Amniotic epithelial cell (primary cell): ENCODE measurements at regions not wholly inside any gene's neighbourhood (a gene's known extent, or its start where the extent isn't known, plus 50 kb on each side); places are given as distances from the start of the nearest gene placed in this dataset.
"Not testable (repeated sequence)": the region's sequence is repeated elsewhere in the genome, so short reads cannot be mapped to it uniquely, and the experiment has no call there.

Experiments
- DNase-seq: peaks from one replicate; pipeline ENCODE4 v3.0.0-alpha.2; 2010; ENCODE audit warnings: low read depth

- no peak for DNase-seq
These were observed 198.2 kb downstream of the IGLL1 start for GRCh38 chr22:23381661-23382427.

DNA sequence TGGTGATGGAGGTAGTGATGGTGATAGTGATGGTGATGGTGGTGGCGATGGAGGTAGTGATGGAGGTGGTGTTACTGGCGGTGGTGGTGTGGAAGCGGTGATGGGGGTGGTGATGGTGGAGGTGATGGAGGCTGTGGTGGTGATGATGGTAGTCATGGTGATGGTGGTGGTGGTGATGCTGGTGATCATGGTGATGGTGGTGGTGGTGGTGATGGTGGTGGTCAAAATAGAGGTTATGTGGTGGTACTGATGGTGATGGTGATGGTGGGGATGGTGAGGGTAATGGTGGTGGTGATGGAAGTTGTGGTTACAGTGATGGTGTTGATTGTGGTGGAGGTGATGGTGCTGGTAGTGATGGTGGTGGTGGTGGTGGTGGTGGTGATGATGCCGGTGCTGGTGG lies 199.2 kb downstream of the IGLL1 start:
- DNase-seq, result no peak

DNA sequence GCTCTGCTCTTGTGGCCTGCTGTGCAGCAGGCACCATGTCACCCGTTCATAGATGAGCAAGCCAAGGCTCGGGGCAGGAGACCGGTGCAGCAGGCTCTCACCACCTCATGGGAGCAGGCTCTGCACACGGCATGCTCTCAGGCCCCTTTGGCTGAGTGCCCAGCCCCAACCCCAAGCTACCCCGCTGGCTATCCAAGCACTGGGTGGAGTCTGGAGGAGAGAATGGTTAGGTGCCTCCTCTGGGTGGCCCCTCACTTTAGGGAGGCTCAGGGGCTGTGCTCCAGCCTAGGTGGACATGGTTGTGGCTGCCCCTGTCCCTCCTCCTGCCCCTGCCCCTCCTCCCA lies 199.9 kb downstream of the IGLL1 start:
- no peak for DNase-seq

GRCh38 chr22:23379540-23380229 lies 199.4 kb downstream of the BCR start:
- not testable (repeated sequence) for DNase-seq

GRCh38 chr22:23377767-23378166 lies 197.5 kb downstream of the BCR start:
- no peak for DNase-seq

DNA sequence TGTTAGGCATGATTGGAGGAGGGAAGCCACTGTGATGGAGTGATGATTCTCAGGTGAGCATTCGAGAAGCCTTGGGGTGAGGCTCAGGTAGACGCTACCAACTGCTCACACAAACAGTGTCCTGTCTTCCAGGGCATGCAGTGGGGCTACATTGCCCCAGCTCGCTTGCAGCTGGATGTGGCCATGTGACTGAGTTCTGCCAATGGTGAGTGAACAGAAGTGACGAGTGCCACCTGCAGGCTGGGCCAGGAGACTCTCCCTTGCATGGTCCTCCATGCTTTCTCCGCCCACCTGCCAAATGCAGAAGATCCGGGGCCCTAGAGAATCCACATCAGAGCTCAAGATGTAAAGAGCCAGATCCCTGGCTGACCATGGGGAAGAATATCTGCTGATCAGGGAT lies 195.9 kb downstream of the BCR start:
- no peak for DNase-seq

DNA sequence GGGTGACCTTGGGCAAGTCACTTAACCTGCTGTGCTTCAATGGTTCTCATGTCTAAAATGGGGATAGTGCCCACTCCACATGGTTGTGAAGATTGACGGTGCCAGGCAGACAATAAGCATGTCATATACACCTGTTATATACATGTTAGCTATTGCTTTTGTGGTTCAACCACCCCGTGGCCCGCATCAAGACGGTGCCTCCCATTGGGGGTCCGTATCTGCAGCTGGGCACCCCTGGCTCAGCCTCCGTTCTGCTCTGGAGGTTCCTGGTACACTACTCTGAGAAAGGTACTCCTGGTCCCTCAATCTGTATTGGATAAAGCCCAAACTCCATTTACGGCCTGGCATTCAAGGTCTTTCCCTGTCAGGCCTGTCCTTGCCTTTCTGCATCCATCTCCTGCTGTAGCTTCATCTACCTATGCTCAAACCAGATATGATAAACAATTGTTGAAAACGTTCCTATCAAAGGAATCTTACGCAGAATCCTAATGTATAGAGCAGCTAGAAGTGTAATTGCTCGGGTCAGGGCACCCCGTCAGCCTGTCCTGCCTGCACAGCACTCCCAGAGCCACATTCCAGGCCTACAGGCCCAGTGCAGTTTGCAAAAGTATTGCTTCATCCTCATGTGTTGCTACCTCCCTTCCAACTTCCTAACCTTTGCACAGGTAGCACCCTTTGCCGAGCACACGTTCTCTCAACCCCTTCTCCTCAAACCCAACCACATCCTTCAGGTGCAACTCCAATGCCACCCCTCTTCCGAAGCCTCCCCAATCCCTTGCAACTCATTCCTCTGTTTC lies 194.9 kb downstream of the BCR start:
- no peak for DNase-seq

DNA sequence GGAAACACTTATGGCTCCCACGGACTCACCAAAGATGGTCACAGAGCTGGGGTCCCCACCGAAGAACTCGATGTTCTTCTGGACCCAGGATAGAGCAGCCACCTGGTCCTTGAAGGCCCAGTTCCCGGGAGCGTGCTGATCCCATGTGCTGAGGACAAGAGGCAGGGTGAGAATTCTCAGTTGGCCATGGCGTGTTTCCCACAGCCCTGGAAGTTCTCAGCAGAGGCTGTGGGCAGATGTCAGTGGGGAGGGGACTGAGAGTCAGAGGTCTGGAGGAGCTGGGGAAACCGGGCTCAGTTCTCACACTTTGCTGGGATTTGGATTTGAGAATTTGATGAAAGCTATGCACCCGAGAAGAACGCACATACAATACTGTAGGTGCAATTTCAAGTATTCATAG lies 193.3 kb downstream of the BCR start:
- DNase-seq, result no peak

DNA sequence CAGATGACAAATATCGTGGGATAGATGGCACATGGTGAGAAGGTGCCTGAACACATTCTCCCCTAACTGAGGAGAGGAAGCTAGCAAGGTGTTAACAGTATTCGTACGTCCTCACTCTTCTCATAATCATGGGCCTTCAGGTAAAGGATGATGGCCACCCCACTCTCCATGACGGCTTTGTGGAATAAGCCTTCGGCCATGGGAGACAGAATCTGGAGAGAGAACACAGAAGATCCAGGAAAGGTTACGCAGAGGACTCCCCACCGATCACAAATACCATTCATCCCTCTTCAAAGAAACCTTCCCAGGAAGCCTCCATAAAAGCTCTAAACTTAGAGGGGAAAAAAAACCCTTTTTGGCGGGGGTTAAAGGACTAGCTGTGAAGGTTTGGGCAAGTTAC lies 189.9 kb downstream of the BCR start:
- no peak for DNase-seq

DNA sequence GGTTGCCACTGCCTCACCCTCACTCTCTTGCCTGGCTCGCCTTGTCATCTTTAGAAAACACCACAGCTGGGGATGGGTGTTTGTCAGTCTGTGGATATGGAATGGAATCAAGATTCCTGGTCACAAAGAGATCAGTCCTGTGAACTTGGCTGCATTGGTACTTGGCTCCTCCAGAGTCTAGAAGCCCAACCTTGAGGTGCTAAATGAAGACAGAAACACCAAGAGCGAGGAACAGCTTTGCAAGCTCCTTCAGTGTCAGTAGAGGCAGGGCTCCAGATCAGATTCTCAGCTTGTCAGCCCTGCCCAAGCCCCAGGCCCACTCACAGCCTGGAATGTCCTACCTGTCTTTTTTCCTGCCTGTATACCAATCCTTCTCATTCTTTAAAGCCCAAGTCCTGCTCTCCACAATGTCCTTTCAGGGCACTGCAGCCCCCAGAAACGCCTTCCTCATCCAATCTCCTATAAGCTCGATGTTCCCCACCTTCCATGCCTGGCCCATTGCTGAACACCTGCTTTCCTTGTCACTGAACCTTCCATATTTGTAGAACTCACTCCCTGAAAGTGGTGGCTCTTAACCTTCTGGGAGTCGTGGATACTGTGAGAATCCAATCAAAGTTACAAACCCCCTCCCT lies 188.9 kb downstream of the BCR start:
- no peak for DNase-seq
